C4-2B (cell line): ENCODE measurements at regions not wholly inside any gene's neighbourhood (a gene's known extent, or its start where the extent isn't known, plus 50 kb on each side); places are given as distances from the start of the nearest gene placed in this dataset.

Experiments used
- ZFX ChIP-seq: fragments of 450-650 bp; IDR thresholded peaks from 2 replicates; pipeline ENCODE4 v1.6.1; 2017
- TF ChIP-seq, protein P1 (sequence below): fragments of 450-650 bp; conservative IDR thresholded peaks from 2 replicates; pipeline ENCODE4 v1.5.1; 2017; ENCODE audit warnings: mild to moderate bottlenecking

GRCh38 chr3:90036939-90037469 lies 929.6 kb downstream of the EPHA3 start:
- TF ChIP-seq, protein P1, sequence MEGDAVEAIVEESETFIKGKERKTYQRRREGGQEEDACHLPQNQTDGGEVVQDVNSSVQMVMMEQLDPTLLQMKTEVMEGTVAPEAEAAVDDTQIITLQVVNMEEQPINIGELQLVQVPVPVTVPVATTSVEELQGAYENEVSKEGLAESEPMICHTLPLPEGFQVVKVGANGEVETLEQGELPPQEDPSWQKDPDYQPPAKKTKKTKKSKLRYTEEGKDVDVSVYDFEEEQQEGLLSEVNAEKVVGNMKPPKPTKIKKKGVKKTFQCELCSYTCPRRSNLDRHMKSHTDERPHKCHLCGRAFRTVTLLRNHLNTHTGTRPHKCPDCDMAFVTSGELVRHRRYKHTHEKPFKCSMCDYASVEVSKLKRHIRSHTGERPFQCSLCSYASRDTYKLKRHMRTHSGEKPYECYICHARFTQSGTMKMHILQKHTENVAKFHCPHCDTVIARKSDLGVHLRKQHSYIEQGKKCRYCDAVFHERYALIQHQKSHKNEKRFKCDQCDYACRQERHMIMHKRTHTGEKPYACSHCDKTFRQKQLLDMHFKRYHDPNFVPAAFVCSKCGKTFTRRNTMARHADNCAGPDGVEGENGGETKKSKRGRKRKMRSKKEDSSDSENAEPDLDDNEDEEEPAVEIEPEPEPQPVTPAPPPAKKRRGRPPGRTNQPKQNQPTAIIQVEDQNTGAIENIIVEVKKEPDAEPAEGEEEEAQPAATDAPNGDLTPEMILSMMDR: no peak
- TF ChIP-seq ZFX: no peak
